ENCODE measurements at regions not wholly inside any gene's neighbourhood (a gene's known extent, or its start where the extent isn't known, plus 50 kb on each side); places are given as distances from the start of the nearest gene placed in this dataset.
"Not testable (repeated sequence)": the region's sequence is repeated elsewhere in the genome, so short reads cannot be mapped to it uniquely, and the experiment has no call there.

GRCh38 chr15:26038693-26039092, 175.6 kb upstream of the ATP10A start:
- WGBS, 3 donors, result 42 to 53% (median 47%) methylated on average over 6 of the region's 6 CpGs
- TF ChIP-seq POLR2A (IDR thresholded peaks at IDR 0.05), result no peak
- TF ChIP-seq EP300 (IDR thresholded peaks at IDR 0.05), result no peak
- no peak for TF ChIP-seq CTCF (IDR thresholded peaks at IDR 0.05)
- no peak overlapping the region for H3K4me3 ChIP-seq
- H3K9me3 ChIP-seq, result no peaks in the 10 kb centered on the region
- intact Hi-C loops (cut with DNase I), result no loop called here
- no peaks in the 10 kb centered on the region for H3K36me3 ChIP-seq
- H3K4me1 ChIP-seq (ENCODE audit: insufficient read depth), result no peaks in the 10 kb centered on the region
- no peak for DNase-seq
- H3K27me3 ChIP-seq, result no peaks in the 10 kb centered on the region
- no peak overlapping the region for H3K27ac ChIP-seq

DNA sequence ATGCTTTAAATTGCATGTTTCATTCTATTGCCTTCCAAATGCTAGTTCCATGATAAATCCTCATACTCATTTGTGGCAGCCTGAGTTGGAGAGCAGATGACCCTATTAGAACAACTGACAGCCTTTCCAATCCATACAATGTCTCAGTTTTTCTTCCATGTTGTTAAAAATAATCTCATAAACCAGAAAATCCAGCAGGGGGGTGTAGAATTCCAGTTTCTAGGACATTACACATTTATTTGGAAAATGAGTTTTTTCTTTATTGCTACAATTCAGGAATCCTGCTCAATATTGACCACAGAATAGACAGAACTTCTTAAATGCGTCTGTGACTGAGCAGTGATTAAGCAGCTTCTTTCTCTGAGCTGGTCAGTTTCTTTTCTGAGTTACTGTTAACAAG, 174.2 kb upstream of the ATP10A start:
- intact Hi-C loops (cut with DNase I), result no loop called here

DNA sequence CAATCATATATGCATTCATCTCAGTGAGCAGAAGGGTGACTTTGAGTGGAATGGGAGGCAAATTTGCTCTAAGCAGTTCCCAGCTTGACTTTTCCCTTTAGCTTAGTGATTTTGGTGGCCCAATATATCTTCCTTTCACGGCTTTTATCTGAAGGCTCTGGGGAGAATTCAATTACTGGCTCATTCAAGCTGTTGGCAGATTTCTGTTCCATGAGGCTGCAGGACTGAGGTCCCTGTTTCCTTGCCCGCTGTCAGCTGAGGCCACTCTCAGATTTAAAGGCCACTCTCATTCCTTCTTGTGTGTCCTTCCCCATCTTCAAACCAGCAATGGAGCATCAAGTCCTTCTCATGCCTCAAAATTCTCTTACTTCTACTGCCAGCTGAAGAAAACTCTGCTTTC, 170.4 kb upstream of the ATP10A start:
- no peak overlapping the region for H3K4me3 ChIP-seq
- no peaks in the 10 kb centered on the region for H3K9me3 ChIP-seq
- H3K27ac ChIP-seq, result no peak overlapping the region
- H3K27me3 ChIP-seq, result no peaks in the 10 kb centered on the region
- 64 to 76% (median 70%) methylated on average over 2 of the region's 2 CpGs for WGBS, 3 donors
- no peak for DNase-seq
- H3K4me1 ChIP-seq (ENCODE audit: insufficient read depth), result no peaks in the 10 kb centered on the region
- no peaks in the 10 kb centered on the region for H3K36me3 ChIP-seq
- intact Hi-C loops (cut with DNase I), result no loop called here
- TF ChIP-seq CTCF (IDR thresholded peaks at IDR 0.05) (no peak), POLR2A (IDR thresholded peaks at IDR 0.05) (no peak), EP300 (IDR thresholded peaks at IDR 0.05) (no peak)

More for the DNA sequence above, 174.2 kb upstream of the ATP10A start:
- Histone ChIP-seq H3K27me3 (no peaks in the 10 kb centered on the region), H3K9me3 (no peaks in the 10 kb centered on the region), H3K4me3 (no peak overlapping the region), H3K4me1 (ENCODE audit: insufficient read depth) (no peaks in the 10 kb centered on the region), H3K36me3 (no peaks in the 10 kb centered on the region), H3K27ac (no peak overlapping the region)
- DNase-seq, result no peak
- WGBS, 3 donors, result 29 to 48% (median 42%) methylated on average over 1 of the region's 1 CpG
- TF ChIP-seq EP300 (IDR thresholded peaks at IDR 0.05) (no peak), POLR2A (IDR thresholded peaks at IDR 0.05) (no peak), CTCF (IDR thresholded peaks at IDR 0.05) (no peak)

GRCh38 chr15:26032162-26032846, 169.2 kb upstream of the ATP10A start:
- H3K27ac ChIP-seq, result no peak overlapping the region
- H3K4me3 ChIP-seq, result no peak overlapping the region
- H3K4me1 ChIP-seq (ENCODE audit: insufficient read depth), result no peaks in the 10 kb centered on the region
- intact Hi-C loops (cut with DNase I), result no loop called here
- DNase-seq, result no peak
- TF ChIP-seq CTCF (IDR thresholded peaks at IDR 0.05), result no peak
- no peak for TF ChIP-seq EP300 (IDR thresholded peaks at IDR 0.05)
- TF ChIP-seq POLR2A (IDR thresholded peaks at IDR 0.05), result no peak
- 63 to 73% (median 73%) methylated on average over 9 of the region's 9 CpGs for WGBS, 3 donors
- no peaks in the 10 kb centered on the region for H3K27me3 ChIP-seq
- H3K9me3 ChIP-seq, result no peaks in the 10 kb centered on the region
- no peaks in the 10 kb centered on the region for H3K36me3 ChIP-seq

GRCh38 chr15:26029586-26029985, 166.5 kb upstream of the ATP10A start:
- DNase-seq; intact Hi-C loops (cut with DNase I): not testable (repeated sequence)

More at GRCh38 chr15:26029586-26029985, 166.5 kb upstream of the ATP10A start:
- H3K36me3 ChIP-seq; H3K27me3 ChIP-seq; H3K4me1 ChIP-seq (ENCODE audit: insufficient read depth); H3K27ac ChIP-seq; H3K9me3 ChIP-seq; H3K4me3 ChIP-seq: not testable (repeated sequence)
- WGBS, 3 donors, result 74 to 88% (median 76%) methylated on average over 7 of the region's 7 CpGs
